ENCODE measurements at regions not wholly inside any gene's neighbourhood (a gene's known extent, or its start where the extent isn't known, plus 50 kb on each side); places are given as distances from the start of the nearest gene placed in this dataset.

DNA sequence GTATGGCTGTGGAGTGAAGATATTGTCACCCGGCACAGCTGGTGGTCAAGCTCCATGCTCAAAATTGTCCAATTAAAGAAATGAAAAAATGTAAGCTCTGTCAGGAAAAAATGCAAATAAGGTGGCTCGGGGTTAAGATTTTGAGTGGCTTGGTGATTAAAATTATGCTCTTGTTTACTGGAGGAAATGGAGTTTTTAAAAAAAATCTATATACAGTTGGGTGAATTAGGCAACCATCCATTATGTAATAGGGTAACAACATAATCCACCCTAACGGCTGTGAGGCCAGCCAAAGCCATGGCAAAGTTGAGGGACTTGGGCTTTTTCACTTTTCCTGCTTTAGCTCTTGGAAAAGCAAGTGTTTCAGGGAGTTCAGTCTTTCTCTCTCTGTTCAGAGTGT is 260.8 kb upstream of the HABP2 start:
- no peak for DNase-seq

DNA sequence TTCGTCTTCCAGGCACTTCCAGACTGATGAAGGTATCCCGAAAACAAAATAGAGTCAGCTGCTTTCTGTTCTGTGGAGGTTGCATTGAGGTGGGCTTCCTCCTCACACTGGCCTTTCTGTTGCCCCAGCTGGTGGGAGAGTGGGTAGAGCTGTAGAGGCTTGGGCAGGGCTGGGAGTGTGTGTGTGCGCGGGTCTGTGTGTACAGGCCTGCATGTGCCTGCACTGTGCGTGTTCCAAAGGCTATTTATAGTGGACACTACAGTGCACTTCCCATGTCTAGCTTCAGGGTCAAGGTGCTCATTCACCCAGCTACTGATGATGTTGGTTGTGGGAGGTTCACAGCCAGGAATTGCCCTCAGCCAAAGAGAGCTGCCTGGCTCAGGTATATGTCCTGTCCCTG is 260.1 kb upstream of the HABP2 start:
- no peak for DNase-seq

DNA sequence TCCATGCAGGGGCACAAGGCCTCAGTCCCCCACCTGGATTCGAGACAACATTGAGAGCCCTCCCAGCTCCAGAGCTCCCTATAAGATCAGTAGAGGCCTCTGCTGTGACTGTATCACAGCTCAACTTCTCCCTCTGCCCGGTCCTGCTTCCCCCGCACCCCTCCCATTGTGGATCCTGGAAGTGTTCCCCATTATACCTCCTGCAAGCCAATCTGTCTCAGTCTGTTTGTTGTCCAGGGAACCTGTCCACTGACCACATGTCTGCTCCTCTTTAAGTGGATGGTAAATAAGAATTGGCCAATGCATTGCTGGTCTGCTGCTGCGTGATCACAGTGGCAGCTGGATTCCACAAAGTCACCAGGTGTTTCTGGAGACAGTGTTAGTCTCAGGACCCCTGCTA is 259.7 kb upstream of the HABP2 start:
- DNase-seq: no peak

DNA sequence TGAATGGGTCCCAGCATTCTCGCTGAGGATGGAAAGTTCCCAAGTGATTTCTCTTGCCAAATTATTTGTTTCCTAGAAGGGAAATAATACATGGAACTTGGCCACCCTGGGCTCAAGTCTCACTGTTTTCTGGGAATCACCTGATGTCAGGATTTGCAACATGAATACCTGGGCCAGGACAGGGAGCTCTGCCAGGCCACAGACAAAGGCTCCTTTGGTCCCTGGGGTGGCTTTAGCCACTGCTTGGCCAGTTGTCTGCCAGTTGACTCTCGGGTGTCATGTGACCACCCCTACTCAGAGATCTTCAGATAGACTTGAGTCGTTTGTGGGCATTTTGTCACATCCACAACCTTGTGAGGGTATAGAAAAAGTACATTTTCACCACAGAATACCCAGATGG is 258.0 kb upstream of the HABP2 start:
- DNase-seq: no peak

DNA sequence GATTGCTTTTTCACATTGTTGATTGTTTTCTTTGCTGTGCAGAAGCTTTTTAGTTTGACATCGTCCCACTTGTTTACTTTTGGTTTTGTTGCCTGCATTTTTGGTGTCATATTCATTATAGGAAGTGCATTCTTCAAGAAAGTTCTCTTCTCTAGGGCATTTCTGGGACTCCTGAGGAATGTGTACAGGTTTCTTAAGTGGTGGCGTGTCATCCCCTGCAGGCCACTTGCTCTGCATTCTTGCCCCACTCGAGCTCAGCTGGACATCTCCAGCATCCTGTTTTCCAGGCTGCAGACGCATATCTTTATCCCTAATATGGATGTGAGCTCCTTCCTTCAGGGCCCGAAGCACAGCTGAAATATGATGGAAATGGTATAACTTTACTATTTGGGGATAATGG is 255.6 kb upstream of the HABP2 start:
- no peak for DNase-seq

DNA sequence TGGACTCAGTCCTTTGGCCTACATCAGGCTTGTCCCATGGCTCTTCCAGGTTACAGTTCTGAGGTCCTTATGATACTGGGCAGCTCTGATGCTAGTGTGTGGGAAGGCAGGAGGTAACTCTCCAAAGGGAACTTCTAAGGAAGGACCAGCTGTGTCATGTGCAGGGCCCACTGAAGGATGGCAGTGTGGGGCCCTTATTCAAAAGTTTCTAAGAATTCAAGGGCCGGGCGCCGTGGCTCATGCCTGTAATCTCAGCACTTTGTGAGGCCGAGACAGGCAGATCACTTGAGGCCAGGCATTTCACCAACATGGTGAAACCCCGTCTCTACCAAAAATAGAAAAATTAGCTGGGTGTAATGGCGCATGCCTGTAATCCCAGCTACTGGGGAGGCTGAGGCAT is 254.2 kb upstream of the HABP2 start:
- DNase-seq: no peak

DNA sequence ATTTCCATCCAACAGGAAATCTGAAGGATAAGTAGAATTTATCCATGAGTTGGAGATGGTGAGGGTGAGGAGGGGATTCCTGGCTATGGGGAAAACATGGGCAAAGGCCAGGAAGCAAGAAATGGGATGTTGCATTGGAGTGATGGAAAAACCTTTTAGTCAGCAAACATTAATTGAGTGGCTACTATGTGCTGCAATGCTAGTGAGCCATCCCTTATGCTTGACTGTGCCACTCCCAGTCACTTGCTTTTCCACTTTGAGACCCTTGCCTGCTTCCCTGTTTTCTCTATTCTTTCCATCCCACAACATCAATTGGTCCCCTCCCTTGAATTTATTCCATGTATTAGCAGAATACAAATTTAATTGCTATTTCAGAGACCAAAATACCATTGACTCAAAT is 252.7 kb upstream of the HABP2 start:
- DNase-seq: no peak

DNA sequence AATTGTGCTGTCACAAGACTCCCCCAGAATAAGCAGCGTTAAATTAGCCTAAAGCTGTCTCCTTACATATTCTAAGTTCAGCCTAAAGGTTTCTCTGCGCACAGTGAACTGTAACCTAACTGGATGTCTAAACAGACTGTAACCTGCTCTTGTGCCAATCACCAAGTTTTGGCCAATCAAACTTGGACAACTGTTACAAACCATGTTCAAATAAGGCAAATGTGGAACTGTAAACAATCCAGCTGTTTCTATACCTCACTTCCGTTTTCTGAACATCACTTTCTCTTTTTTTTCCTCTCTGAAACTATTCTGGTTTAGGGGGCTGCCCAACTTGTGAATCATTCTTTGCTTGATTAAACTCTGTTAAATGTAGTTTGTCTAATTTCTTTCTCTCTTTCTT is 252.2 kb upstream of the HABP2 start:
- no peak for DNase-seq

DNA sequence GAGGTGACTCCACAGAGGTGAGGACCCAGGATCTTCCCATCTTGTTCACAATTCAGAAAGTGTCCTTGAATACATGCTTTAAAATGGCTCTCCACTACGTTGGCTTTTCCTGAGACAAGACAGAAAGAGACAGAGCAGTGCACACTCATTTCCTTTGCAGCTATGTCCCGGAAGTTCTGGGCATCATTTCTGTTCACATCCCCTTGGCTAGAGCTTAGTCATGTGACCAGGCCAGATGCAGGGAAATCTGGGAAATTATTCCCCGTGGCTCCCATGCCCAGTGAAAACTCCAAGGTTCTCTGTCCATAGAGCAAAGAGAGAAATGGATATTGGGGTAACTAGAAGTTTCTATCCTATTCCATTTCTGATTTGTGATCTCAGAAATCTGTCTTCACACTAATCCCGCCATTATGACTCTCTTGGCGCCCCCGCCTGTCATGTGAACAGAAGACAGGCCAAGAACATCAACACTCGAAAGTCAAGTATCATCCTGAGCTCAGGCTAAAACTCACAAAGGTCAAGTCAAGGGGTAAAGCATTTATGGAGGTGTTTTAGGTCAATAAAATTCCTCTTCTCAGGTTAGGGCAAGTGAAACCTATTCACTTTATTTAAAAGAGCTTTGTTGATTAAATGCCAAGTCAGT is 251.4 kb upstream of the HABP2 start:
- DNase-seq: no peak

DNA sequence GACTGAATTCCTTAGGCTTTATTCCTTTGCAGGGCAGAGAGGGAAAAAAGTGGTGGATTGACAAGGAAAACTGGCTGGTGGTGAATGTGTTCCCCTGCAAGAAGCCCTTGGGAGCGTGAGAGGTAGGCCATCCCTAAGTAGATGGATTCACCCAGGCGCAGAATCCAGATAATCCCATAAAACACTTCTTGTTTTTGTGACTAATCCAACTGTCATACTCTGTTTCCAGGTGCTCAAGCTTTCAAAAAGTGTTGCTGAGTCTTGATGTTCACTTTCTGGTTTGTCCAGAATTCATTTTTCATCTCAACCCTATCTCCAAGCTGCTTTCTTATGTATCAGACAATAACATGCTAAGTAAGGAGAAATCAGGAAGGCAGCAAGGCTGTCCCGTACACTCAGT is 250.8 kb upstream of the HABP2 start:
- no peak for DNase-seq

DNA sequence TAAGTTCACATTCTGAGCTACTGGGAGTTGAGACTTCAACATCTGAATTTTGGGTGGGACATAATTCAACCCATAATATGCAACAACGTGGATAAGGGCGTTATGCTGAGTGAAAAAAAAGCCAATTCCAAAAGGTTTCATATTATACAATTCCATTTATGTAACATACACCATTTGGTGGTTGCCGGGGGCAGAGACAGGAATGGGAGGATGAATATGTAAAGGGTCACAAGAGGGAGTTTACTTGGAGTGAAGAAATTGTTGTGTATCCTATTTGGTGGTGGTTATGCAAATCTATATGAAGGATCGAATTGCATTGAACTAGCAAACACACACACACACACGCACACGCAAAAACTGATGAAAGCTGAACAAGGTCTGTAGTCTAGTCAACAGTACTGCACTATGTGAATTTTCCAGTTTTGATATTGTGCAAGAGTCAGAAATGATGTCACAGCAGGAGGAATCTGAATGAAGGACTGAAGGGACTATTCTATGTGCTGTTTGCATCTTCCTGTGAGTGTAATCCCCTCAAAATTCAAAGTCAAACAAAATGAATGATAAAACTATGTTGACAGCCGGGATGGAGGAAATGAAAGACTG is 249.2 kb upstream of the HABP2 start:
- no peak for DNase-seq

DNA sequence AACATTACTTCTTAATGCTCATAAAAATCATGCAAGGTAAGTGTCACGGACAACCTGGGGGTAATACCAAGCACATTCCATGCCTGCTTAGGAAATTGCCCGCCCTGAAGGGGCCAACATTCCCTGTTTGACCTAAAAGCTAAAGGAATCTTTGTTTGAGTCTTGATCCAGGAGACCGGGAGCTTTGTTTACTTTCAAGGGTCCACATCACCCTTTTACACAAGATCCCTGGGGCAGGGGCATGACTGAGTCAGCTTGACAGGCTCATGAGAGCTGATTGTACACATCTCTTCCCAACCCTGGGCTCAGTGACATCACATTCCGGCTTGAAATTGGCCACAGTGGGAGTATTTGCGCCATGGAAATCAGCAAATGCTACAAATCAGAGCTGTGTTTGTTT is 248.1 kb upstream of the HABP2 start:
- DNase-seq: no peak

DNA sequence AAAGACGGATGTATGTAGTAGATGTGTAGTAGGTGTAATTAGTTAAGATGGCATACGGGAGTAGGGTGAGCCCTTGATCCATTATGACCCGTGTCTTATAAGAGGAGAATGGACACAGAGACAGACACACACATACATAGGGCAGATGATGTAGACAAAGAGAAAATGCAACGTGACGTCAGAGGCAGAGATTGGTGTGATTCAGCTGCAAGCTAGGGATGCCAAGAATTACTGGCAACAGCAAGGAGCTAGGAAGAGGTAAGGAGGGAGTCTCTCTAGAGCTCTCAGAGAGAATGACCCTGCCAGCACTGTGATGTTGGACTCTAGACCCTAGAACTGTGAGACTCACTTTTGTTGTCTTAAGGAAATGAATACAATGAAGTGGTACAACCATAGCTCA is 247.0 kb upstream of the HABP2 start:
- DNase-seq: no peak

DNA sequence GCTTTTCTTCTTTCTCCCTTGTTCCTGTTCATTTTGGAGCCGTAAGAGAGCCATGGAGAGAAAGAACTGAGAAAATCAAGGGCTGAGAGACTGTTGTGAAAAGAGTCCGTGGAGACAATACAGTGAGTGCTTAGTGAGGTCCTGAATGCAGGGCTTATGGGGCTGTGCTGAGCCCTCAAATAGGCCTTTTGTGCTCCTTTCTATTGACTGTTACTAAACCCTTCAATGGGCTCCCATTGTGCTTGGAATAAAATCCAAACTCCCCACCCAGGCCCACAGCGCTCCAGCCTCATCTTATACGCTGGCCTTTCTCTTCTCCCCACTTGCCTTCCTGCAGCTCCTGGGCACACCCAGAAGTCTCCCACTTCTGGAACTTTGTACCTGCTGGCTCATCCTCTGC is 243.1 kb upstream of the HABP2 start:
- DNase-seq: no peak

DNA sequence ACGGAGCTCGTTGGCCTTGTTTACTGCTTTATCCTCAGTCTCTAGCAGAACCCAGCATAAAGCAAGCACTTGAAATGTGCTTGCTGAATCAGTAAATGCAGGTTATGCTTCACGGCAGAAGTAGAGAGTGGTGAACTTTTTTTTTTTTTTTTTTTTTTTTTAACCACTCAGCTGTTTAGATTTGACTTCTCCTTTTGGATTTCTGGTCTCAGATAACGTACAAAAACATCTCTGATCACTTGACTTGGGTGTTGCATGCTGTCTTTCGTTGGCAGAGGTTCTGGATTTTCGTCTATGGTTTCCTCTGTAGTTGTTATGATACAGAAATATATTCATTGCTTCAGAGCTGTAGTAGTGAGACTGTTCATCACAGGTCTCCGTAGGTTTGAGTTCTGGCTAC is 242.5 kb upstream of the HABP2 start:
- DNase-seq: no peak

DNA sequence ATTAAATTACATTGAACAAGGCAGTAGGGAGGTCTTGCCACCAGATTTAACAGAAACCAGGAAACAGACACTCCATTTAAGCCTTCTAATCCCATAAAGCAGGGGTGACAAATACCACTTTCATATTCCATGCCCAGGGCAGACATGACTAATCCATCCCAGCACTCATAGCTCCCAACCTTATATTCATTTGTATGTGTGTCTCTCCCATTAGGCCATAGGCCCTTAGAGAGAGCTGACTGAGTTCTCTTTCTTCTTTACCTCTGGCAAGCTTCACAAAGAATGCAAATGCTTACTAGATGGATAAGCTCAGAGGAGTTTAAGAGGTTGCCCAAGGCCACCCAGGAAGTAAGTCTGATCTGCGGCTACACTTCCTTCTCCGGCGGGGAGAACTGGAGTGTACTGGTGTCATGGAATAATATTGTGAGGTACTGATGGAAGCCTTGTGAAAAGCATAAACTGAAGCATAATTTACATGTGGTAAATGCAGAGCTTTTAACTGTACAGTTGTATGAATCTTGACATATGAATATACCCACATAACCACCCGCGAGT is 239.7 kb upstream of the HABP2 start:
- no peak for DNase-seq

DNA sequence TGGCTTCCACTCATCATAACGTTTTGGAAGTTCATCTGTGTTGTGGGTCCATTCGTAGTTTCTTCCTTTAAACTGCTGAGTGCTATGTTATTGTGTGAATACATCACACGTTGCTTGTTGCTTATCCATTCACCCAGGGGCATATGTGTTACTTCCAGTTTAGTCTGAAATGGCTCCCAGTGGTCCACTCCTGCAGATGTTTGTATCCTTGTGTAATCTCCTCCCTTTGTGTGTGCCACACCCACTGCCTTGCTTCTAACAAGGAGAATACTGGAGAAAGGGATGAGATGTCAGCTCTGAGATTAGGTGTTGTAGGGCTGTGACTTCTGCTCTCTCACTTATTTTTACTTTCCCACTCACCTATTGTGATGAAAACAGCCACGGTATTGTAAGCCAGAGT is 239.1 kb upstream of the HABP2 start:
- no peak for DNase-seq

DNA sequence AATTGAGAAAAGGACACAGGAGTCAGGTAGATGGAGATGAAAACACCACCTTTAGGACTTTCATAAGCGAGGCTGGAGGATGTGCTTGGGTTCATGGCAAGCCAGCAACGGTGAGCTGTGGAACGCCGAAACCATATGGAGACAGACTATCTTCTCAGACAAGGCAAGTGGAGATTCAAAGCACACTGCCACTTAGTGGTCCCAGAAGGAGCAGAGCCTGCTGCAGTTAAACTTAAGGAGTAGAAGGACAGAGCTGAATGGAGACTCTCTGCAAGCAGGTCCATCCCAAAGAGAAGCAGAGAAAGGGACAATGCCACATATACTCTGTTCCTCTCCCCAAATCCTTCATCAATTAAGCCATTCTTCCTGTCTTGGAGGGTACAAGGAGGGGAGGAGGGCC is 236.3 kb upstream of the HABP2 start:
- DNase-seq: no peak

DNA sequence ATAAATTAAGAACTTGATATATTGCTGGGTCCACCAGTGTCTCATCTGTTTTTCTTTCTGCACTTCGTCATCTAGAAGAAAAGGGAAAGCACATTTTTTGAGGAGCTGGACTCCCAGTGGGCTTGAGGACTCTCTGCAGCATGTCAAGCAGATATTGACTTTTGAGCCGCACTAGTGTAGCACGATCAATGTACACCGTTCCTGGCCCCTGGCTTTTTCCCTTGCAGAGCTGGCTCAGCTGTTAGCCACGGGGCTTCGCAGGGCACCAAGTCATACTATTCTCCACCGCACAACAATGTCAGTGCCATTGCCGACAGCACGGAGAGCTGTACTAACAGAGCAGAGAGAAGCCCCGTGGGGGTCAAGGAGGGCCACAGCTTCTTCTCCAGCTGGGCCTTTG is 235.4 kb upstream of the HABP2 start:
- no peak for DNase-seq

DNA sequence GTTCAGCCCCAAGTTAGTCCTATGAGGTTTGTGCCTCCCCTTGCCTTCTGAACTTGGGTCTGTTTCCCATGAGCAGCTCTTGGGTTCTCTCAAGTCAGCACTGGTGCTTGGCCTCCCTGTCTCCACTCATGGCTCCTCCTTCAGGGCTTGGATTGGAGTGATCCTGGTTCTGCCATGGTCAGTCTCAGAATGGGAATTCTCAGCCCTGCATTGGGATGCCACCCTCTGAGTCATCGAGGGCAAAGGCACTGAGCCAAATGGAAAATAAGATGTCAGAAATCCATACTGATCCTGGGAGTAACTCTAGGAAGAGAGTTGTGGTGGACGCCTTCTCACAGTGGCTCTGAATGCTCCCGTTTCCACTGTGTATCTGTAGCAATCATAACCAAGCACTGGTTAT is 233.4 kb upstream of the HABP2 start:
- DNase-seq: no peak

DNA sequence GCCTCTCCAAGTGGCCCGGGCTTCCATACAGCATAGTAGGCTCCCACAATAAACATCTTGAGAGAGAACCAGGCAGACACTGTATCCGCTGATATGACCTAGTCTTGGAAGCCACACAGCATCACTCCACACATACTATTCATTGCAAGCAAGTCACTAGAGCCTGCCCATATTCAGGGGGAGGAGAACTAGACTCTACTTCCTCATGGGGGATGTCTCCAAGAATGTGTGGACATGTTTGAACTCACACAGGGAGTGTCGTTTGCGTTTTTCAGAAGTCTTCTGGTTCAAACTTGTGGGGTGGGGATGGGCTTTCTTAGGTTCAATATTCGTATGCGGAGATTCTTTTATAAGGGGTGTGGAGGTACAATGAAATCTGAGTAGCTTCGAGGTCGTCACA is 232.6 kb upstream of the HABP2 start:
- no peak for DNase-seq

DNA sequence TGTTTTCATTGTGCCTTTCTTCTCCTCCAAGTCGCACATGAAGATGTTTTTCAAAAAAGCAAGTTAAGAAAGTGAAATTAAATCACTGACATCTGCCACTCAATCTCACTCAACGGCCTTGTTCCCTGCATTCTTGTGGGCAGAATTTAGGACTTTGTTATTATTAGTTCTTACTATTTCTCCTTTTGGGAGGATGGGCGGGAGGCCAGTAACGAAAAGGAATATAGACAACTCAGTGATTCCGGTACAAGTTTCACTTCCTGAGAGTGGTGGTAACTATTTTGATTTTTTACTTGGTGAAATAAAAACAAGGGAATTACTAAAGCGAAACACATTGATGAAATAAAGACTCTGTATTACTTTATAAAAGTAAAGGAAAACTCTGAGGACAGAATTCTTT is 231.9 kb upstream of the HABP2 start:
- DNase-seq: no peak

DNA sequence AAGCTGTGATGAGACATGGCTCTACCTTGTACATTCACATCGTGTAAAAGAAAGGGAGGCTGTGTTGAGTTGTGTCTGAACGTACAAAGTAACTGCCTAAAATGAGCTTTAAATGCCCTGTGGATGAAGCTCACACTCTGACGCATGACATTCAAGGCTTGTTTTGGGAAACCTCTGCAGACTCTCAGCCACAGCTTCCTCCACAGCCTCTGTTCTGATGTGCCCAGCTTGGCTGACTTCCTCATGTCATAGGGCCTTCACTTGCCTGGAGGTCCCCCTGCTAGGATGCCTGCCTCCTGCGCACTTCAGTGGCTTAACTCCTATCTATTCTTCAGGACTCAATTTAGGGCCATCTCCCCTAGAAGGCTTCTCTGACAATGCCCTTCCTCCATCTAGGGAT is 230.0 kb upstream of the HABP2 start:
- no peak for DNase-seq

DNA sequence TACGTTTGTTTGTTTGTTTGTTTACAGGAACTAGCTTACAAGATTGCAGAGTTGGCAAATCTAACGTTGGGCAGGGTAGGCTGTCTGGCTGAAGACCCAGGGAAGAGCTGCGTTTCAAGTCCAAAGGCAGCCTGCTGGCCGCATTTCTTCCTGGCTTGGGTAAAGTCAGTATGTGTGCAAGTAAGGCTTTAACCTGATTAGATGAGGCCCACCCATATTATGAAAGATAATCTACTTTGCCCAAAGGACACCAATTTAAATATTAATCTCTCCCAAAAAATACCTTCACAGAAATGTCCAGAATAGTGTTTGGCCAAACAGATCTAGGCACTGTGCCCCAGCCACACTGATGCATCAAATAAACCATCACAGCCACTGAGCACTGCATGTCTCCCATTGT is 228.9 kb upstream of the HABP2 start:
- no peak for DNase-seq

Data from T-helper 9 cell (primary cell).